Adrenal gland (tissue), 9 donors: ENCODE measurements at regions not wholly inside any gene's neighbourhood (a gene's known extent, or its start where the extent isn't known, plus 50 kb on each side); places are given as distances from the start of the nearest gene placed in this dataset.

Experiments used
- DNase-seq, 7 donors: peaks; one replicate each; pipeline ENCODE4 v3.0.0-alpha.2; 2019 to 2020
- H3K27ac ChIP-seq, 5 donors: fragments of 200-600 bp; sonication (generic) in 4 of 5; 1 replicate in 3 of 5; 2 replicates in 2 of 5; pipeline versions ENCODE4 v1.5.1 to v1.8.0; 2016 to 2020; ENCODE audit warnings: mild to moderate bottlenecking in 1 of 5
- H3K27me3 ChIP-seq: fragments of 200-600 bp; 2 replicates; pipeline ENCODE4 v1.8.0; 2021
- H3K36me3 ChIP-seq, 2 donors: fragments of 200-600 bp; replicated peaks in 1 of 2; 1 replicate in 1 of 2; 2 replicates in 1 of 2; pipeline versions ENCODE4 v1.5.1 to v1.8.0; 2018 to 2022
- H3K4me1 ChIP-seq, 2 donors: fragments of 200-600 bp; replicated peaks in 1 of 2; 1 replicate in 1 of 2; 2 replicates in 1 of 2; pipeline versions ENCODE4 v1.5.1 to v1.8.0; 2018 to 2021
- H3K4me3 ChIP-seq, 4 donors: fragments of 200-600 bp; sonication (generic) in 3 of 4; one replicate each; pipeline ENCODE4 v1.5.1; 2016 to 2018
- H3K9me3 ChIP-seq, 3 donors: fragments of 200-600 bp; sonication (generic) in 1 of 3; replicated peaks in 1 of 3; 1 replicate in 2 of 3; 2 replicates in 1 of 3; pipeline versions ENCODE4 v1.5.1 to v1.8.0; 2016 to 2021
- POLR2A ChIP-seq, 2 donors: fragments of 450-650 bp; IDR thresholded peaks; one replicate each; pipeline ENCODE4 v1.6.1; 2017; ENCODE audit warnings: antibody characterized with exemption in 2 of 2, mild to moderate bottlenecking in 2 of 2, moderate library complexity in 1 of 2
- WGBS, 4 donors: extraction: QIAGEN DNeasy Blood & Tissue Kit in 2 of 4; methylation state at CpG; one replicate each; pipeline versions ENCODE4 v1.1.5 to v1.1.7; 2013 to 2017; 5-methylcytosine and 5-hydroxymethylcytosine counted together
- intact Hi-C, 2 donors: fragments of 100-400 bp; cut with DNase I; formaldehyde crosslinking; loops; one replicate each; pipeline versions ENCODE4 v1.14.1 to v1.15.0; 2022 to 2023
- TF ChIP-seq, protein P1 (sequence below), 6 experiments: fragments of 450-650 bp in 4 of 6; fragments of 200-600 bp in 2 of 6; sonication (generic) in 1 of 6; IDR thresholded peaks; 1 replicate in 5 of 6; 2 replicates in 1 of 6; pipeline versions ENCODE4 v1.5.1 to v1.8.0; 2016 to 2021; ENCODE audit warnings: antibody characterized with exemption in 6 of 6, mild to moderate bottlenecking in 2 of 6, moderate library complexity in 1 of 6
- donor health status: healthy with polysubstance abuse.
- donor health status: Bipolar disorder and iron deficiency.
- donor health status: DM: yes; HTN: yes; CAD: no.
- donor health status: DM: no; HTN: no; CAD: no.
- donor health status: DM: no; HTN: no; CAD: no.

DNA sequence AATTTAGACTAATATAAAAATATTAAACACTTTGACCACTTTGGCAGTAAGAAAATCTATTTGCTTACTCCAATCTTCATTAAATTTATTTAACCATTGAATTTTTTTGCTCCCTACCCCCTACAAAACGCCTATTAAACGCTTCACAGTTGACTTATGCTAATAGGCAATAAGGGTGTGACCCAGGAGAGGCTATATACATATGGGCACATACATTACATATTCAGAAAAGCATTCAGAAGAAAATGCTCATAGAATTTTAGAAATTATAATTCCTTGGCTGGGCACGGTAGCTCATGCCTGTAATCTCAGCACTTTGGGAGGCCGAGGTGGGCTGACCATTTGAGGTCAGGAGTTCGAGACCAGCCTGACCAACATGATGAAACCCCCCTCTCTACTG lies 95.6 kb upstream of the STARD13 start:
- Histone ChIP-seq H3K4me1 (peaks cover 4 to 10% of the 10 kb centered on the region in 2 donors), H3K27ac (no peak overlapping the region), H3K4me3 (no peak overlapping the region), H3K27me3 (no peaks in the 10 kb centered on the region), H3K36me3 (no peaks in the 10 kb centered on the region), H3K9me3 (no peaks in the 10 kb centered on the region)
- TF ChIP-seq POLR2A (IDR thresholded peaks at IDR 0.05): no peak
- TF ChIP-seq, protein P1, sequence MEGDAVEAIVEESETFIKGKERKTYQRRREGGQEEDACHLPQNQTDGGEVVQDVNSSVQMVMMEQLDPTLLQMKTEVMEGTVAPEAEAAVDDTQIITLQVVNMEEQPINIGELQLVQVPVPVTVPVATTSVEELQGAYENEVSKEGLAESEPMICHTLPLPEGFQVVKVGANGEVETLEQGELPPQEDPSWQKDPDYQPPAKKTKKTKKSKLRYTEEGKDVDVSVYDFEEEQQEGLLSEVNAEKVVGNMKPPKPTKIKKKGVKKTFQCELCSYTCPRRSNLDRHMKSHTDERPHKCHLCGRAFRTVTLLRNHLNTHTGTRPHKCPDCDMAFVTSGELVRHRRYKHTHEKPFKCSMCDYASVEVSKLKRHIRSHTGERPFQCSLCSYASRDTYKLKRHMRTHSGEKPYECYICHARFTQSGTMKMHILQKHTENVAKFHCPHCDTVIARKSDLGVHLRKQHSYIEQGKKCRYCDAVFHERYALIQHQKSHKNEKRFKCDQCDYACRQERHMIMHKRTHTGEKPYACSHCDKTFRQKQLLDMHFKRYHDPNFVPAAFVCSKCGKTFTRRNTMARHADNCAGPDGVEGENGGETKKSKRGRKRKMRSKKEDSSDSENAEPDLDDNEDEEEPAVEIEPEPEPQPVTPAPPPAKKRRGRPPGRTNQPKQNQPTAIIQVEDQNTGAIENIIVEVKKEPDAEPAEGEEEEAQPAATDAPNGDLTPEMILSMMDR (IDR thresholded peaks at IDR 0.05): no peak
- WGBS, 4 donors: 92 to 98% (median 96%) methylated on average over 5 of the region's 5 CpGs
- intact Hi-C loops: no loop called here
- DNase-seq: no peak

DNA sequence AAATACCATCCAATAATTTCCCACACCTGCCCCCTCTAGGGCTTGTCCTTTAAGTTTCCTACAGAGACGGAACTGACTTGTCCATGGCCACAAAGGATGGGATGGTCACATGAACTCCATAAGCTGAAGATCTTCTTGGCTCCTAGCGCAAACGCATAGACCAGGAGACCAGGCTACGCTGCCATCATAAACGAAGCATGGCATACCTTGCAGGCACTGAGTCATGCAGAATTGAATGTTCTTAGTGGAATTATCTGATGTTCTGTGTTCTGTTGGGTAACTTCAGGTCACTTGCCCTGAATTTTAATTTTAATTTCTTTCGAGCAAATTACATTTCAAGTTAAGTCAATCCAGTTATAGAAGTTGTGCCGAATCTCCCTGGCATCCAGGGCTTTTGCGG lies 96.4 kb upstream of the STARD13 start:
- Histone ChIP-seq H3K4me1 (peaks cover 4 to 10% of the 10 kb centered on the region in 2 donors), H3K27me3 (no peaks in the 10 kb centered on the region), H3K36me3 (no peaks in the 10 kb centered on the region), H3K4me3 (no peak overlapping the region), H3K9me3 (no peaks in the 10 kb centered on the region), H3K27ac (no peak overlapping the region)
- no peak for DNase-seq
- intact Hi-C loops: no loop called here
- no peak for TF ChIP-seq POLR2A (IDR thresholded peaks at IDR 0.05)
- TF ChIP-seq, protein P1 (IDR thresholded peaks at IDR 0.05): no peak
- WGBS, 4 donors: 89 to 92% (median 92%) methylated on average over 8 of the region's 8 CpGs

DNA sequence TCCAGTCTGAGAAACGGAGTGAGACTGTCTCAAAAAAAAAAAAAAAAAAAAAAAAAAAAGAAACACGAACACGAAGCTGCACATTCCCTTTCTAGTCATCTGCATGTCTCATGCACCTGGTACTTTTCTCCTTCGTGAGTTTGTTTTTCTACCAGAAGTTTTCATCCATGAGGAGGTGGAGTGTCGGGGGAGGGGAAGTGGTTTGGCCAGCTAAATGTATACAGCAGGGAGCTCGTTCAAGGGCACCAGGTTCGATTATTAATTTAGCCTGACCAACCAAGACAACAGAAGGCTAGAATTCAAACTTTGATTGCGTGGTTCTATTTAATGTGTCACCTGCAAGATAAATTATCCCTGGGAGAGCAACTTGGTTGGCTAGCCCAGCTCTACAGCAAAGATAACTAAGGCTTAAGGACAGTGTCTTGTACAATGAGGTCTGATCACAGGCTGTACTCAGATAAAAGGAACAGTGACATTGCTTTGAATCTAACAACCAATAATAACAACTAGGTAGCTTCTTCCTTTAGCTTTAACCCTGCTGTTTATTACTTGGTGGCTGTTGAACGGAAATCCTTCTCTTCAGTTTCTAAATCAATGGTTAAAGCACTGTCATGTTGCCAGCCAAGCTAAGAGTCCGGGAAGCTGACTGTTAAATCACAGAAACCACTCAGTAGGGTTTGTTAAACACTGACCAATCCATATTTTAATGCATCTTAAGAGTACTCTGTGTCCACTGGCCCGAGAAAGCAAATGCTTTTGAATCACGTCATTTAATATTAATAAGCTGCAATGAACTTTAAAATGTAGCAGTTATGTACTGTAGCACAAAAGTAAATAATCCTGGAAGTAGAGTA lies 98.4 kb upstream of the STARD13 start:
- H3K36me3 ChIP-seq: no peaks in the 10 kb centered on the region
- H3K27ac ChIP-seq: no peak overlapping the region
- H3K27me3 ChIP-seq: no peaks in the 10 kb centered on the region
- intact Hi-C loops: no loop called here
- TF ChIP-seq POLR2A (IDR thresholded peaks at IDR 0.05): no peak
- TF ChIP-seq, protein P1 (IDR thresholded peaks at IDR 0.05): no peak
- peaks cover 4 to 10% of the 10 kb centered on the region in 2 donors for H3K4me1 ChIP-seq
- no peak for DNase-seq
- WGBS, 4 donors: 78 to 82% (median 80%) methylated on average over 12 of the region's 12 CpGs
- H3K9me3 ChIP-seq: no peaks in the 10 kb centered on the region
- H3K4me3 ChIP-seq: no peak overlapping the region

DNA sequence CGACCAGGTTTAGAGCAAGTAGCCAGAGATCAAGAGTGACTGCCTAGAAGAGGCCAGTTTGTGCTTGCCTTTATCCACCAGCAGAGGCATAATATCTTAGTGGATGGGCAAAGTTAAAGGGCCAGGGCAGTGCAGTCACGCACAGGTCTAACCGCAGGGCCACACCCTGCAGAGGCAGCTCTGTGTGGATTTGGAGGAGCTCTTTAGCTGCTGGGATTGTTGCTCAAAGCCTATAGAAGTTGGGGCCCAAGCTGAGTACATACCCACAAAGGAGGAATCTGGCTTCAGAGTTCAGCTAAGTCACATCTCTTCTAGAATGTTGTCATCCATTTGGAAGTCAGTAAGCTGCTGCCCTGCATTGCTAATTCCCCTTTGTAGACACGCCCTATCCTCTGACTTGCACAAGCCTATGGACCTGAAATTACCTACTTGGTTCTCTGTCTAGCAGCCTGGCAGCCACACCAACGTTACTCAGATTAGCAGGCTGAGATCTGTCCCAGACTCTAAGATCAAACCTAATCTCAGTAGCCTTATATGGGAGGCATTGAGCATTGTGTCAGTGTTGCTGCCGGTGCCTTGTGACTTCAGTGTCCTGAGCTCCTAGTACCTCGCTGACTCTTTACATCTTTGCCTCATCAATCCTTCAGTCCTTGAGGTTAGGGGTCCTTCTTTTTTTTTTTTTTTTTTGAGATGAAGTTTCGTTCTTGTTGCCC lies 102.9 kb upstream of the STARD13 start:
- no peaks in the 10 kb centered on the region for H3K4me1 ChIP-seq
- no peak for DNase-seq
- H3K36me3 ChIP-seq: no peaks in the 10 kb centered on the region
- WGBS, 4 donors: 88 to 98% (median 89%) methylated on average over 8 of the region's 8 CpGs
- H3K27me3 ChIP-seq: no peaks in the 10 kb centered on the region
- H3K4me3 ChIP-seq: no peak overlapping the region
- intact Hi-C loops: no loop called here
- H3K9me3 ChIP-seq: no peaks in the 10 kb centered on the region
- TF ChIP-seq, protein P1 (IDR thresholded peaks at IDR 0.05): no peak
- TF ChIP-seq POLR2A (IDR thresholded peaks at IDR 0.05): no peak
- no peak overlapping the region for H3K27ac ChIP-seq
